ENCODE measurements at regions not wholly inside any gene's neighbourhood (a gene's known extent, or its start where the extent isn't known, plus 50 kb on each side); places are given as distances from the start of the nearest gene placed in this dataset.

DNA sequence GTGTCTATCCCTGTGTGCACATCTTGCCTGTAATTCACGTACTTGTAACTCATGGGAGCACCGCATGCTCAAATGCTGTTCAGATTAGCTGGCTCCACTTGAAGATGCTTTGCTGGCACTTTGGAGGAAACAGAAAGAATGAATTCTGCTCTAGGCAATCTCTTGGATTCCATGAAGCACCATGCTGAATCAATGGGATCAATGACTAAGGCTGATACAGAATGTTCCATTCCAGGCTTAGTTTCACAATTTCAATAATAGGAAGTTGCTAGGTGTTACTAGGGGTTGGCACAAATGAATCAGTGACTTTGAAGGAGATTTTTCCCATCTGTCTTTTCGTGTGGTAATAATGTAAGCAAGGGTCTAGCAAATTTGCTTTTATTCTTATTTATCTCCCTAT is 328.8 kb downstream of the OSR1 start:
- TF ChIP-seq, protein P1, sequence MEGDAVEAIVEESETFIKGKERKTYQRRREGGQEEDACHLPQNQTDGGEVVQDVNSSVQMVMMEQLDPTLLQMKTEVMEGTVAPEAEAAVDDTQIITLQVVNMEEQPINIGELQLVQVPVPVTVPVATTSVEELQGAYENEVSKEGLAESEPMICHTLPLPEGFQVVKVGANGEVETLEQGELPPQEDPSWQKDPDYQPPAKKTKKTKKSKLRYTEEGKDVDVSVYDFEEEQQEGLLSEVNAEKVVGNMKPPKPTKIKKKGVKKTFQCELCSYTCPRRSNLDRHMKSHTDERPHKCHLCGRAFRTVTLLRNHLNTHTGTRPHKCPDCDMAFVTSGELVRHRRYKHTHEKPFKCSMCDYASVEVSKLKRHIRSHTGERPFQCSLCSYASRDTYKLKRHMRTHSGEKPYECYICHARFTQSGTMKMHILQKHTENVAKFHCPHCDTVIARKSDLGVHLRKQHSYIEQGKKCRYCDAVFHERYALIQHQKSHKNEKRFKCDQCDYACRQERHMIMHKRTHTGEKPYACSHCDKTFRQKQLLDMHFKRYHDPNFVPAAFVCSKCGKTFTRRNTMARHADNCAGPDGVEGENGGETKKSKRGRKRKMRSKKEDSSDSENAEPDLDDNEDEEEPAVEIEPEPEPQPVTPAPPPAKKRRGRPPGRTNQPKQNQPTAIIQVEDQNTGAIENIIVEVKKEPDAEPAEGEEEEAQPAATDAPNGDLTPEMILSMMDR (IDR thresholded peaks at IDR 0.05; ENCODE audit: low read depth, low read length, poor library complexity, severe bottlenecking) = no peak
- TF ChIP-seq EZH2phosphoT487 (IDR thresholded peaks at IDR 0.05; ENCODE audit: borderline replicate concordance, low read length) = no peak

Data from DOHH2 (cell line).